HG03196 (cell line): ENCODE measurements at regions not wholly inside any gene's neighbourhood (a gene's known extent, or its start where the extent isn't known, plus 50 kb on each side); places are given as distances from the start of the nearest gene placed in this dataset.

Experiments
- ATAC-seq: cut with Tn5 transposase; IDR thresholded peaks from one replicate; pipeline ENCODE4 v1.9.1; 2021; ENCODE audit not compliant: unreplicated experiment

GRCh38 chr5:56440871-56441740 is 208.0 kb upstream of the ANKRD55 start:
- no peak for ATAC-seq

DNA sequence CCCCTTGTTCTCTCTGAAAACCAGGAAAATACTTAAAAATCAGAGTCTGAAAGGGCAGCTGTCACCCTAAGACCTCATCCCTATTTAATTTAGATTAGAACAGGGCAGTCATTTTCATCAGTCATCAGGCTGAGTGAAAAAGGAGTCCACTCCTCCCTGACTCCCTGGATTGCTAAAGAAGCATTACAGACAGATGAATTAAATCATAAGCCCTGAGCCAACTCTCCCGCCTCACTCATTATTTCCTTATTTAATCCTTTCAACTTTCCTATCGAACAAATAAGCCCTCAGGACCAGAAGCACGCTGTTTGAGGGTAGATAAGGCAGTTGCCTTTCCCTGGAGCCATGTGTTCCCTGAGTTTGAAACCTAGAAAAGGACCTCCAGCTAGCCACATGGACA is 201.9 kb upstream of the ANKRD55 start:
- no peak for ATAC-seq

DNA sequence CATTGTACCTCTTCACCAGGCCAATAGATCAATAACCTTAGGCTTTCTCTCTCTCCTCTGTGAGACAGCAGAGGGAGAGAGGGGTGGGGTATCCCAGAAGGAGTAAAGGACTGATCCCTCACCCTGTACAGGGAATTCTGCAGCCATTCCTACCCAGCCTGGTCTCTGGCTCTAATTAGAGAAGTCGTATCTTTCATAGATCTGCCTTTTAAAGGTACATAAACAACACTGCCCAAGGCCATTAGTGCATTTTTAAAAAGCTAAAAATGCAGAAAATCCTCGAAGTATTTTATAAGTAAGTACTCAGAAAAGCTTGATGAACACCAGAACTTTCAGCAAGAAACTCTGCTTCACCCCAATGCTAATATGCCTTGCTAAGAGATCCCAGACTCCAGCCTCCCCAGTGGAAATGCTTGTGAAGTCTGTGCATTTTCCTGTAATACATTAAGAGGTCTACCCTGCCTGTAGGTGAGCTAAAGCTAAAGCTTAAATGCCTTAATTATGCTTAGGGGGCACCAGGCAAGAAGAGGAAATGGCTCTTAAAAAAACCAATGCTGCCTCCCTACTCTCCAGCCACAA is 200.0 kb upstream of the ANKRD55 start:
- no peak for ATAC-seq

DNA sequence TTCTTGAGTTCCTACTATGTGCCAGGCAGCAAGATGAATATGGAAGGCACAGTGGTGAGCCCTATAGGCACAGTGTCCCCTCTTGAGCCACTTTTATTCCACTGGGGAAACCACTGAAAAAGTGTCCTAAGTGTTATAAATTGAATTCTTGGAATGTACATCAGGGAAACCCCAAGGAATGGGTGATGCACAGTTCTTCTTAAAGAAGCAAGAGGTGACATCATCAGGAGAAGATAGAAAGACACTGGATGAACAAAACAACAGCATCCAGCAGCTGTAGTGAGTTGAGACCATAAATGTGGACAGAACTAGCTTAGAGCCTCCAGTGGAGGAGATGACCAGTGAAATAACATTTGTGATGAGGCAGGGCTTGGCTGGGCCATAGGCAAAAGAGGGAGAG is 199.2 kb upstream of the ANKRD55 start:
- ATAC-seq = no peak

- no peak for ATAC-seq
Observed at GRCh38 chr5:56430422-56430821, 197.3 kb upstream of the ANKRD55 start.

DNA sequence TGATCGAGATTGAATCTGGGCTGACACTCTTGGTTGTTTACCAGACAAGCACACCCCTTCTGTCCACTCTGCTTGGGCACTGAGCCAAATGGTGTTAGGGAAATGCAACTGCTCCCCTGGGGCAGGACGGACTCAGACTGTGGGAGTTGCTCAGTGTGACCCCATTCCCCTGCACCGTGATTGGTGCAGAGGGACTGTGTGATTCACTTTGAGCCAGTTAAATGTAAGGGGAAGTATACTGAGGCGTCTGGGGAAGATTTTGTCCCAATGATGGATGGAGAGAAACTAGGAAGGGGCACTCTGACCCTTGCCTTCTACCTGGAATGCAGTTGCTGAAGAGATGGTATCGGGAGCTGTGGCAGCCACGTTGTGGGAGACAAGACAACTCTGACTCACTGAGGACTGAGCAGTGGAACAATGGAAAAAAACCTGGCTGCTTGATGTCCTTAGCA is 196.0 kb upstream of the ANKRD55 start:
- ATAC-seq = no peak

DNA sequence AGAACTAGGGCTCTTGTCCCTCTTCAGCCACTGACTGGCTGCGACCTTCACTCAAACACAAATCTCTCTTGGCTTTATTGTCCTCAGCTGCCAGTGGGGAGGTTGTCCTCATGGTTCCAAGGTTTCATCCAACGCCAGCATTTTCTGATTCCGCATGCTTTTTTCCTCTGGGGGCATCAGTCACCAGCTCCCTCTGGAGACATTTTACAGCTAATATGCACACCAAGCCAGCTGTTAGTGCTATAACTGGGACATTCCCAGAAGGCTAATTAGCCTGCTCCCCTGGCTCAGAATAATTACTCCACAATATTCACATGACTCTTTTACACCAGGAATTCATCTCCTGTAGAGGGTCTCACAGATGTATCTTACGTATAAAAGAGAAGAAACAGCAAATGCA is 193.6 kb upstream of the ANKRD55 start:
- ATAC-seq = no peak

DNA sequence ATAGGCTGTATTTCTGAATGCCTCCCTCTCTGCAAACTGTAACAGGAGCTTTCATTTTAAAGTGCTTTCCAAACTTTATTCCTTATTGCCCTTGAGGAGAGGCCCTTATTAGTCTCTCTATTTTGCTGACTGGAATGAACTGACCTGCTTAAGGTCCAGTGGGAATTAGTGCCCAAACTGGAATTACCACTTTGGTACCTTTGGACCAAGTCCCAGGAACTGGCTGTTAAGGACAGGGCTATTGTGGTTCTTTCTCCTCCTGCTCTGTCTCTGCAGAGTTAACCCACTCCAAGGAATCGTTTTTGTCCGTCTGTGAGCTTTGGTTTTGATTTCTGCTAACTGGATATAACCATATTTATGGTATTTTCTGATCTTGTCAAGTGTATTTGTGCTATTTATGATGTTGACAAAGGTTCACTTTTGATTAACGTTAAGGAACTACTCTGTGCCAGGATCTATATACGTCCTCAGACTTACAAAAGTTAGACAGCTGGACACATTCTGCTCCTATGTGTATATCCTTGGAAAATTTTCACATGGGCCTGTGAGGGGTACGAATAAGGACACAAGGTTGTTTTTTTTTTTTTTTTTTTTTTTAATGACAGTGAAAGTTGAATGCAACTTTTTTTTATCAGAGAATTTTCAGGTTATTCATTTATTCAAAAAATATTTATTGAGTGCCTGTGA is 189.1 kb upstream of the ANKRD55 start:
- no peak for ATAC-seq

DNA sequence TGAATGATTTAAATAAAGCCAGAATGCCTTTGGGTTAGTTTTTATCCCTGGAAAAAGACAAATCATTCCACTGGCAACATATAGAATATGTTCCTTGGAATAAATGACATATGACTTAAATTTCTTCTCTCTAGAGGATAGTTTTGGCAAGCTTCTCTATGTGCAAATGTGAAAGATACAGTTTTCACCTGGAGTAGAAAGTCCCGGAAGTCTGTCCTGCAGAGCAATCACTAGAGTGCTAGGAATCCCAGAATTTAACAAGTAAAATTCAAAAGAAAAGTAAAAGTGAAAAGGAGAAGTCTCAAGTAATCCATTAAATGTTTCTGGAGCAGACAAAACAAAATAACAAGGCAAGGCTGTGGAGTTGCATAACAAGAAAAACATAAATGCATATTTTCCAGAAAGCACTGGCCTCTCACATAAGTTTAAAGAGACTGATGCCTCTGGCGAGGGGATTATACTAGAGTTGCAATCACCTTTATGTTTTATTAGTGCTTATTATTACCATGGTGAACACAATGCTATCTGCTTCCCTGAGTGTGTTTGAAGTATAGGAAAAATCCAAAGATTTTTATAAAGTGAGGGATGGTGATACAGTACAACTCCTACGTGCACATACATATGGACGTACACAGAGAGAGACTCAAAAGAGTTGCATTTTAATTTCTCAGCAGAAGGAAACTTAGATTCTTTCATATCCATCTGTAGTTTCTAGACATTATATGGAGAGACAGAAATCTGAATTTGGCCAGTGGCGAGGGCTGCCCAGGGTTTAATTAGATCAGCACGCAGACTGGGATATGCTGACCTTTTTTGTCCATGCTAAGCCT is 188.3 kb upstream of the ANKRD55 start:
- no peak for ATAC-seq

- no peak for ATAC-seq
Observed at GRCh38 chr5:56420323-56420722, 187.2 kb upstream of the ANKRD55 start.

GRCh38 chr5:56419667-56420066 is 186.5 kb upstream of the ANKRD55 start:
- no peak for ATAC-seq

- peak; percentile 79 for ATAC-seq
Observed at GRCh38 chr5:56415356-56415765, 182.2 kb upstream of the ANKRD55 start.

GRCh38 chr5:56414066-56414465 is 180.9 kb upstream of the ANKRD55 start:
- no peak for ATAC-seq

DNA sequence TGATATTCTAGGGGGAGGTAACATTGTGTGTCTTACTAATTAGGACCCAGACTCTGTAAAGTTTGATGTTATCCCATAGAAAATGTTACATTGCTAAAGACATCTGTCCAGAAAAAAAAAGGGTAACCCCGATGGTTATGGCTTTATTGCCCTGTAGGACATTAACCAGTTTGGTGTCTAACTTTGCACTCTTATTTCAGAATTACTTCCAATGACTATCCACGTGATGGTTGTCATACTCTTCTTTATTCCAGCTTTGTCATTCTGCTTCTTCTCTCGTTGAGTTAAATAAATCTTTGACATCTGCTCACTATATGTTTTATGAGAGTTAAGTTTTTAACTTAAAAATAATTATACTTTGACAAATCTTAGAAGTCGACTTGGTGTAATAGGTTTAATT is 180.4 kb upstream of the ANKRD55 start:
- no peak for ATAC-seq

- ATAC-seq = peak; percentile 87
Observed at GRCh38 chr5:56412601-56413379, 179.7 kb upstream of the ANKRD55 start.

DNA sequence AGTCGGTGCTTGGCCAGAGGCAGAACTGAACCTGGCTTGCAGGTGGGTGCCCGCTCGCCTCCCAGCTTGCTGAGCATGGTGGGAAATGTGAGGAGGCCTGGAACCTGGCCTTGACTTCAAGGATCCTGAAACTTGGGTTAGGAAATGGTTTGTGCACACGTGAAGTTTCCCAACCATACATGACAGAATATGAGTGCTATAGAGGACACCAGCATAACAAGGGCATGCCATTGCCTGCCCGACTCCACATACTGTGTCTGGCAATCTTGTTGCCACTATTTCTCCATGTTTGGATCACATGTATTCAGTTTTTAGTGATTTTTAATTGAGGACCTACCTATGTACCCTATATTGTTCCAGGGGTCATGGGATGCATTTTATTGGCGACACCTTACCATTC is 177.6 kb upstream of the ANKRD55 start:
- ATAC-seq = no peak

DNA sequence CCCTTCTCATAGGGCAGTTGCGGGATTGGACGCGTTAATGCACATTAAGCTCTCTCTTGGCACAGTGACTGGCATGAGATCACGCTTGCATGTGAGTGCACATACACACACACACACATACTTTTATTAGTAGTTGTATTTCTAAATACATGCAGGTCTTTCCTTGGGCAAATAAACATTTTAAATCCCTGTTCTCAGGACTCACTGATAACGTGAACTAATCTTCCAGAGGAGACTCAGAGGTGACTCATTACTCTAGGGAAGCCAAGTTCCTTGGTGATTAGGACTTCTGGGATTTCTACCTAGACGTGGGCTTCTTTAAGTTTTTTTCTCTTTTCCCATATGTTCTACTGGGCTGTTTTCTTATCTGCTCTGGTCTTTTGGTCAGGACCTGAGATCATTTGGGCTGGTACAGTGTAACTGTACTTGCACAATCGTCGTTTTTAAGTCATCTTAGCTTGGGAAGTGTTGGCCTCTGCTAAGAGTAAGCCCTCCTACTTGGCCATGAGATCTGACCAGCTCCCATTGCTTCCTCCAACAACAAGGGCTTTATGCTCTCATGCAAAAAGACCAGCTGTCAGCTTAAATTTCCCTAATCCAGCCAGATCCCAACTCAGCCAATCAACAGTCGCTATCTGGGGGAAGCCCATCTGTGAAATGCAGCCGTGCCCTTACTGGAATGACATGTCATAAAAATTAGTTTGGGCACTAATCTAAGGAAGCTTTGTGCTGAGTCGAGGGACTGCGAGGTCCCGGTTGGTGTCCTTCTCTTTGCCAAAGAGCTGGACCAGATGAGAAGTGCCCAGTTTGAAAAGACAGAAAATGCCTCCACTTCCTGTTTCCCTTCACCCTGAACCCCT is 176.4 kb upstream of the ANKRD55 start:
- no peak for ATAC-seq

DNA sequence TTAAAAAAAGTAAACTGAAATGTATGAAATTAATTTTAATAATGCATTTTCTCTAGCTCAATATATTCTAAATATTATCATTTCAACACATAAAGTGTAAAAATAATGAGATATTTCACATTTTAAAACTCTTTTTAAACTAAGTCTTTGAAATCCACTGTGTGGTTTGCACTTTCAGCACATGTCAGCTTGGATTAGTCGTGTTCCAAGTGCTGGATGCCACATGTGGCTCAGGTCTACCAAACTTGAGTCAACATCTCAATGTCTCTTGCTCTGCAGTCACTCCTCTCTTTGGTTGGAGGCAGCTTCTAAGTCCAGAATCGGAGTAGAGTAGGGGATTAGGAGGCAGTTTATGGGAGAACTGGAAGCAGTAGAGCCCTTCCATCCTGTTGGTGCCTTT is 173.7 kb upstream of the ANKRD55 start:
- ATAC-seq = no peak

DNA sequence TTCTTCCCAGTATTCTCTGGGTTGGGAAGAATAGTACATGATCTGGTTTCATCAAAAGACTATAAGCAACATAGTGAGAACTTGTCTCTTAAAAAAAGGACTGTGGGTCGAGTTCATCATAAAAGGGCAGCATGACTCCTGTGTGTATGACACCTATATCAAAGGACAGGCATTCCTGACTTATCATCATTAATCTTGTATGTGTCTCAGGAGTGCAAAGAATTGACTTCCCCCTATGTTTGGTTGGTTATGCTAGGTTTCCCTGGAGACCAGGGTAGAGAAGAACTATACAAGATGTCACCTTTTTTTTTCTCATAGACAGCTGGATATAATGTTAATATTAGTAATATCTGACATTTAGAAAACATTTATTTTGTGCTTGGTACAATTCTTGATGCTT is 173.1 kb upstream of the ANKRD55 start:
- no peak for ATAC-seq
